ENCODE measurements at regions not wholly inside any gene's neighbourhood (a gene's known extent, or its start where the extent isn't known, plus 50 kb on each side); places are given as distances from the start of the nearest gene placed in this dataset.

DNA sequence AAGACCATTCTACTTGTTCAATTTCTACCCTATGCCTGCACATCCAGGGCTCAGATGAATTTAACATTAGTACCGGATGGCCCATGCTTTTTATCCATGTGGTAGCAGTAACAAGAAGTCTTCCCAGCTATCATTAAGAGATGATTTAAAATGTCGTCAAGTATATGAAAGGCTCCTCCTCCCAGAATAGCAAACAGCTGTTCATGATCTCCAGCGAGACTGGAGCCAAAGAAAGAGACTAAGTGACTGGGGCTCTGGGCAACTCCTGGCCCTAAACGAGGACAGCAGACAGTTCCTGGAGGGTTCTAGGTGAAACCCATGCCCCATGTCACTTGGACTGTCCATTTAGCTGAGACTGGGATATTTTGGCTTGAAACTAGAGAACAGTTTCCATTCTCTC lies 160.8 kb downstream of the CDC5L start:
- Histone ChIP-seq H3K4me2 (ENCODE audit: low read length) (no peak overlapping the region), H3K27me3 (ENCODE audit: insufficient read depth, low read depth, low read length) (peaks cover 27% of the 10 kb centered on the region), H4K20me1 (ENCODE audit: insufficient read depth) (no peaks in the 10 kb centered on the region), H3K4me3 (ENCODE audit: low read length) (no peak overlapping the region), H3K79me2 (replicated peaks; ENCODE audit: insufficient read depth, low read length) (no peaks in the 10 kb centered on the region), H3K9me3 (ENCODE audit: low read length) (no peaks in the 10 kb centered on the region), H3F3A (ENCODE audit: insufficient read depth, low read length, poor library complexity, severe bottlenecking) (no peaks in the 10 kb centered on the region), H3K27ac (ENCODE audit: low read length) (no peak overlapping the region), H2AFZ (ENCODE audit: low read depth, low read length) (no peak overlapping the region), H3K9ac (ENCODE audit: low read length) (no peak overlapping the region), H3K9me2 (ENCODE audit: insufficient read depth, low read length) (no peaks in the 10 kb centered on the region), H3K36me3 (ENCODE audit: insufficient read depth, low read length) (no peaks in the 10 kb centered on the region)
- no peak for TF ChIP-seq MXI1 (conservative IDR thresholded peaks at IDR 0.05; ENCODE audit: poor library complexity, severe bottlenecking)
- TF ChIP-seq EP300 (conservative IDR thresholded peaks at IDR 0.05; ENCODE audit: poor library complexity, severe bottlenecking): no peak
- no peak for TF ChIP-seq TAF1 (IDR thresholded peaks at IDR 0.05; ENCODE audit: low read depth)
- TF ChIP-seq RAD21 (conservative IDR thresholded peaks at IDR 0.05): no peak
- TF ChIP-seq EZH2 (IDR thresholded peaks at IDR 0.05; ENCODE audit: borderline replicate concordance, insufficient read depth, low read length, poor library complexity, severe bottlenecking): no peak
- no peak for TF ChIP-seq POLR2AphosphoS5 (IDR thresholded peaks at IDR 0.05)
- TF ChIP-seq, protein P1, sequence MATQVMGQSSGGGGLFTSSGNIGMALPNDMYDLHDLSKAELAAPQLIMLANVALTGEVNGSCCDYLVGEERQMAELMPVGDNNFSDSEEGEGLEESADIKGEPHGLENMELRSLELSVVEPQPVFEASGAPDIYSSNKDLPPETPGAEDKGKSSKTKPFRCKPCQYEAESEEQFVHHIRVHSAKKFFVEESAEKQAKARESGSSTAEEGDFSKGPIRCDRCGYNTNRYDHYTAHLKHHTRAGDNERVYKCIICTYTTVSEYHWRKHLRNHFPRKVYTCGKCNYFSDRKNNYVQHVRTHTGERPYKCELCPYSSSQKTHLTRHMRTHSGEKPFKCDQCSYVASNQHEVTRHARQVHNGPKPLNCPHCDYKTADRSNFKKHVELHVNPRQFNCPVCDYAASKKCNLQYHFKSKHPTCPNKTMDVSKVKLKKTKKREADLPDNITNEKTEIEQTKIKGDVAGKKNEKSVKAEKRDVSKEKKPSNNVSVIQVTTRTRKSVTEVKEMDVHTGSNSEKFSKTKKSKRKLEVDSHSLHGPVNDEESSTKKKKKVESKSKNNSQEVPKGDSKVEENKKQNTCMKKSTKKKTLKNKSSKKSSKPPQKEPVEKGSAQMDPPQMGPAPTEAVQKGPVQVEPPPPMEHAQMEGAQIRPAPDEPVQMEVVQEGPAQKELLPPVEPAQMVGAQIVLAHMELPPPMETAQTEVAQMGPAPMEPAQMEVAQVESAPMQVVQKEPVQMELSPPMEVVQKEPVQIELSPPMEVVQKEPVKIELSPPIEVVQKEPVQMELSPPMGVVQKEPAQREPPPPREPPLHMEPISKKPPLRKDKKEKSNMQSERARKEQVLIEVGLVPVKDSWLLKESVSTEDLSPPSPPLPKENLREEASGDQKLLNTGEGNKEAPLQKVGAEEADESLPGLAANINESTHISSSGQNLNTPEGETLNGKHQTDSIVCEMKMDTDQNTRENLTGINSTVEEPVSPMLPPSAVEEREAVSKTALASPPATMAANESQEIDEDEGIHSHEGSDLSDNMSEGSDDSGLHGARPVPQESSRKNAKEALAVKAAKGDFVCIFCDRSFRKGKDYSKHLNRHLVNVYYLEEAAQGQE (IDR thresholded peaks at IDR 0.05; ENCODE audit: borderline replicate concordance): no peak
- TF ChIP-seq SMC3 (conservative IDR thresholded peaks at IDR 0.05; ENCODE audit: poor library complexity): no peak
- TF ChIP-seq, protein P2, sequence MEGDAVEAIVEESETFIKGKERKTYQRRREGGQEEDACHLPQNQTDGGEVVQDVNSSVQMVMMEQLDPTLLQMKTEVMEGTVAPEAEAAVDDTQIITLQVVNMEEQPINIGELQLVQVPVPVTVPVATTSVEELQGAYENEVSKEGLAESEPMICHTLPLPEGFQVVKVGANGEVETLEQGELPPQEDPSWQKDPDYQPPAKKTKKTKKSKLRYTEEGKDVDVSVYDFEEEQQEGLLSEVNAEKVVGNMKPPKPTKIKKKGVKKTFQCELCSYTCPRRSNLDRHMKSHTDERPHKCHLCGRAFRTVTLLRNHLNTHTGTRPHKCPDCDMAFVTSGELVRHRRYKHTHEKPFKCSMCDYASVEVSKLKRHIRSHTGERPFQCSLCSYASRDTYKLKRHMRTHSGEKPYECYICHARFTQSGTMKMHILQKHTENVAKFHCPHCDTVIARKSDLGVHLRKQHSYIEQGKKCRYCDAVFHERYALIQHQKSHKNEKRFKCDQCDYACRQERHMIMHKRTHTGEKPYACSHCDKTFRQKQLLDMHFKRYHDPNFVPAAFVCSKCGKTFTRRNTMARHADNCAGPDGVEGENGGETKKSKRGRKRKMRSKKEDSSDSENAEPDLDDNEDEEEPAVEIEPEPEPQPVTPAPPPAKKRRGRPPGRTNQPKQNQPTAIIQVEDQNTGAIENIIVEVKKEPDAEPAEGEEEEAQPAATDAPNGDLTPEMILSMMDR (IDR thresholded peaks at IDR 0.05; ENCODE audit: poor library complexity, severe bottlenecking): no peak

DNA sequence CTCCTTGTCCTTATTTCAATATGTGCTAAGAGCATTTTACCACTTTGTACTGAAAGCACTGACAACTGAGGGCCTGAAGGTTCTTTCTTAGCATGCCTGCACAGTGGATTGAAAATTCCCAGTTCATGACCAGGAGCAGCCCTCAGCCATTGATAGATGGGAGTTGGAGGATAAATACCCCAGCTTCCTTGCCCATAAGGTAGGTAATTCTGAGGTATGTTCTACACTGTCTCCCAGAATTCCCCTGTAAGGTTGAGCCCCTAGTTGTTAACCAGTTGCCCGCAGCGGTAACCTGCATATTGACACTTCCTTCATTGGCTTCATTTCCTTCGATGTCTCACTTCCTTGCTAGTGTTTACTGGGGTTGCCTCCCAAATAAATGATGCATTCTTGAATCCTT lies 162.0 kb downstream of the CDC5L start:
- no peaks in the 10 kb centered on the region for H3K36me3 ChIP-seq (ENCODE audit: insufficient read depth, low read length)
- no peaks in the 10 kb centered on the region for H3F3A ChIP-seq (ENCODE audit: insufficient read depth, low read length, poor library complexity, severe bottlenecking)
- no peaks in the 10 kb centered on the region for H3K9me3 ChIP-seq (ENCODE audit: low read length)
- H2AFZ ChIP-seq (ENCODE audit: low read depth, low read length): no peak overlapping the region
- no peaks in the 10 kb centered on the region for H3K9me2 ChIP-seq (ENCODE audit: insufficient read depth, low read length)
- H3K4me3 ChIP-seq (ENCODE audit: low read length): no peak overlapping the region
- no peak for TF ChIP-seq POLR2AphosphoS5 (IDR thresholded peaks at IDR 0.05)
- no peak for TF ChIP-seq TAF1 (IDR thresholded peaks at IDR 0.05; ENCODE audit: low read depth)
- TF ChIP-seq, protein P2 (IDR thresholded peaks at IDR 0.05; ENCODE audit: poor library complexity, severe bottlenecking): no peak
- TF ChIP-seq EZH2 (IDR thresholded peaks at IDR 0.05; ENCODE audit: borderline replicate concordance, insufficient read depth, low read length, poor library complexity, severe bottlenecking): no peak
- TF ChIP-seq, protein P1 (IDR thresholded peaks at IDR 0.05; ENCODE audit: borderline replicate concordance): no peak
- TF ChIP-seq EP300 (conservative IDR thresholded peaks at IDR 0.05; ENCODE audit: poor library complexity, severe bottlenecking): no peak
- no peak for TF ChIP-seq MXI1 (conservative IDR thresholded peaks at IDR 0.05; ENCODE audit: poor library complexity, severe bottlenecking)
- TF ChIP-seq SMC3 (conservative IDR thresholded peaks at IDR 0.05; ENCODE audit: poor library complexity): no peak
- TF ChIP-seq RAD21 (conservative IDR thresholded peaks at IDR 0.05): no peak
- H3K9ac ChIP-seq (ENCODE audit: low read length): no peak overlapping the region
- H3K79me2 ChIP-seq (replicated peaks; ENCODE audit: insufficient read depth, low read length): no peaks in the 10 kb centered on the region
- no peak overlapping the region for H3K4me2 ChIP-seq (ENCODE audit: low read length)
- peaks cover 16% of the 10 kb centered on the region for H3K27me3 ChIP-seq (ENCODE audit: insufficient read depth, low read depth, low read length)
- H3K27ac ChIP-seq (ENCODE audit: low read length): no peak overlapping the region
- no peaks in the 10 kb centered on the region for H4K20me1 ChIP-seq (ENCODE audit: insufficient read depth)

Measured in neural cell (in vitro differentiated cells).